NCI-H1436 (cell line): ENCODE measurements at regions not wholly inside any gene's neighbourhood (a gene's known extent, or its start where the extent isn't known, plus 50 kb on each side); places are given as distances from the start of the nearest gene placed in this dataset.

Experiments used
- DNase-seq: peaks from one replicate; lab custom pipeline; 2025; lab: John Stamatoyannopoulos, UW

GRCh38 chr10:2728087-2728486 is 339.3 kb upstream of the PFKP start:
- no peak for DNase-seq

GRCh38 chr10:2716596-2716995 is 350.8 kb upstream of the PFKP start:
- DNase-seq, result no peak

GRCh38 chr10:2714597-2714996 is 352.8 kb upstream of the PFKP start:
- no peak for DNase-seq

GRCh38 chr10:2703953-2704352 is 363.4 kb upstream of the PFKP start:
- DNase-seq, result no peak

GRCh38 chr10:2701802-2702201 is 365.5 kb upstream of the PFKP start:
- no peak for DNase-seq

GRCh38 chr10:2700626-2701305 is 366.6 kb upstream of the PFKP start:
- DNase-seq, result no peak

- no peak for DNase-seq
Measured at GRCh38 chr10:2688958-2689357, 378.4 kb upstream of the PFKP start.

- DNase-seq, result no peak
Measured at GRCh38 chr10:2686691-2687090, 380.7 kb upstream of the PFKP start.

- no peak for DNase-seq
Measured at GRCh38 chr10:2682491-2682890, 384.9 kb upstream of the PFKP start.

GRCh38 chr10:2681891-2682290 is 385.5 kb upstream of the PFKP start:
- no peak for DNase-seq

- no peak for DNase-seq
Measured at GRCh38 chr10:2680821-2681220, 386.5 kb upstream of the PFKP start.

- no peak for DNase-seq
Measured at GRCh38 chr10:2679646-2680045, 387.7 kb upstream of the PFKP start.

GRCh38 chr10:2676455-2676854 is 390.9 kb upstream of the PFKP start:
- DNase-seq, result no peak

GRCh38 chr10:2674451-2674850 is 392.9 kb upstream of the PFKP start:
- no peak for DNase-seq

GRCh38 chr10:2670864-2671263 is 396.5 kb upstream of the PFKP start:
- DNase-seq, result no peak

GRCh38 chr10:2665772-2666171 is 401.6 kb upstream of the PFKP start:
- no peak for DNase-seq

- no peak for DNase-seq
Measured at GRCh38 chr10:2660276-2660675, 407.1 kb upstream of the PFKP start.

GRCh38 chr10:2659660-2660209 is 407.6 kb upstream of the PFKP start:
- no peak for DNase-seq

- no peak for DNase-seq
Measured at GRCh38 chr10:2658780-2659179, 408.6 kb upstream of the PFKP start.

- peak; percentile 34 for DNase-seq
Measured at GRCh38 chr10:2650328-2650727, 417.0 kb upstream of the PFKP start.

GRCh38 chr10:2641028-2641427 is 426.3 kb upstream of the PFKP start:
- DNase-seq, result no peak

GRCh38 chr10:2633630-2634029 is 433.7 kb upstream of the PFKP start:
- no peak for DNase-seq

GRCh38 chr10:2631557-2632205 is 435.7 kb upstream of the PFKP start:
- DNase-seq, result peak; percentile 78

- DNase-seq, result no peak
Measured at GRCh38 chr10:2628705-2629104, 438.6 kb upstream of the PFKP start.
